SK-N-SH (cell line): ENCODE measurements at regions not wholly inside any gene's neighbourhood (a gene's known extent, or its start where the extent isn't known, plus 50 kb on each side); places are given as distances from the start of the nearest gene placed in this dataset.

Source experiments
- CTCF ChIA-PET: fragments of 300-600, 350-600 bp; formaldehyde crosslinking; extraction: SDS; loops from one replicate; lab custom pipeline; 2021; lab: Yijun Ruan, JAX
- POLR2A ChIA-PET: fragments of 350-600 bp; sonication (Branson Sonifier 250); formaldehyde crosslinking; extraction: SDS; loops from one replicate; lab custom pipeline; 2020; ENCODE audit warnings: antibody characterized with exemption, inconsistent platforms; lab: Yijun Ruan, JAX
- DNase-seq: peaks from one replicate; pipeline ENCODE4 v3.0.0; 2012
- H2AFZ ChIP-seq: fragments of 200-600 bp; sonication (generic); 2 replicates; pipeline ENCODE4 v1.8.1; 2016; ENCODE audit warnings: antibody characterized with exemption, mild to moderate bottlenecking, low read depth
- H3F3A ChIP-seq: fragments of 200-600 bp; sonication (generic); replicated peaks from 2 replicates; pipeline ENCODE3; 2016; ENCODE audit warnings: antibody characterized with exemption, mild to moderate bottlenecking; ENCODE audit not compliant: insufficient read depth
- H3K27ac ChIP-seq, 2 experiments: fragments of 200-500 bp in 1 of 2; fragments of 200-600 bp in 1 of 2; sonication (Bioruptor generic) in 1 of 2; sonication (generic), shearing (Covaris generic) in 1 of 2; 2 replicates each; pipeline versions ENCODE4 v1.5.1 to v1.6.1; 2014 to 2016; ENCODE audit warnings: low read depth in 2 of 2, inconsistent platforms in 1 of 2, low read length in 1 of 2, mild to moderate bottlenecking in 1 of 2, mixed read lengths in 1 of 2
- H3K27me3 ChIP-seq: fragments of 200-600 bp; sonication (generic), shearing (Covaris generic); 2 replicates; pipeline ENCODE4 v1.6.1; 2016; ENCODE audit warnings: mixed run types; ENCODE audit not compliant: insufficient read depth
- H3K36me3 ChIP-seq, 2 experiments: fragments of 200-500 bp in 1 of 2; fragments of 200-600 bp in 1 of 2; sonication (Bioruptor generic) in 1 of 2; sonication (generic) in 1 of 2; replicated peaks in 1 of 2; 2 replicates each; pipeline versions ENCODE3 to v1.5.1; 2014 to 2016; ENCODE audit warnings: low read length in 1 of 2, mild to moderate bottlenecking in 1 of 2; ENCODE audit not compliant: insufficient read depth in 2 of 2, control insufficient read depth in 1 of 2
- H3K4me1 ChIP-seq, 2 experiments: fragments of 200-500 bp in 1 of 2; fragments of 200-600 bp in 1 of 2; sonication (Bioruptor generic) in 1 of 2; sonication (generic), shearing (Covaris generic) in 1 of 2; 2 replicates each; pipeline versions ENCODE4 v1.5.1 to v1.6.1; 2014 to 2016; ENCODE audit warnings: low read depth in 1 of 2, low read length in 1 of 2, mixed run types in 1 of 2; ENCODE audit not compliant: insufficient read depth in 2 of 2, control insufficient read depth in 1 of 2
- H3K4me2 ChIP-seq: fragments of 200-600 bp; sonication (generic), shearing (Covaris generic); 2 replicates; pipeline ENCODE4 v1.6.1; 2017; ENCODE audit warnings: mixed run types
- H3K4me3 ChIP-seq, 2 experiments: fragments of 200-500 bp in 1 of 2; fragments of 200-600 bp in 1 of 2; sonication (Bioruptor generic) in 1 of 2; sonication (generic), shearing (Covaris generic) in 1 of 2; 2 replicates each; pipeline versions ENCODE4 v1.5.1 to v1.8.1; 2014 to 2016; ENCODE audit warnings: low read depth in 2 of 2, inconsistent platforms in 1 of 2, low read length in 1 of 2, mild to moderate bottlenecking in 1 of 2, mixed read lengths in 1 of 2, moderate library complexity in 1 of 2
- H3K79me2 ChIP-seq: fragments of 200-600 bp; sonication (generic); 2 replicates; pipeline ENCODE4 v1.8.1; 2017; ENCODE audit warnings: mild to moderate bottlenecking; ENCODE audit not compliant: insufficient read depth
- H3K9ac ChIP-seq: fragments of 200-600 bp; sonication (generic); 2 replicates; pipeline ENCODE4 v1.6.1; 2017; ENCODE audit warnings: mixed run types
- H3K9me2 ChIP-seq: fragments of 200-600 bp; sonication (generic); 2 replicates; pipeline ENCODE4 v1.6.1; 2017; ENCODE audit warnings: mixed run types
- H3K9me3 ChIP-seq: fragments of 200-600 bp; sonication (generic); 2 replicates; pipeline ENCODE4 v1.6.1; 2017; ENCODE audit warnings: mixed run types, mild to moderate bottlenecking, moderate library complexity
- H4K20me1 ChIP-seq: fragments of 200-600 bp; sonication (generic); 2 replicates; pipeline ENCODE4 v1.6.1; 2017; ENCODE audit warnings: mild to moderate bottlenecking, mixed run types; ENCODE audit not compliant: insufficient read depth
- CHD2 ChIP-seq: fragments of 150-350 bp; IDR thresholded peaks from 2 replicates; pipeline ENCODE4 v1.6.1; 2018; ENCODE audit warnings: low read length; ENCODE audit not compliant: partially characterized antibody
- EP300 ChIP-seq, 2 experiments: IDR thresholded peaks; 2 replicates each; pipeline versions ENCODE4 v1.4.0 to v1.6.1; 2012; ENCODE audit warnings: borderline replicate concordance in 1 of 2, low read depth in 1 of 2, low read length in 1 of 2
- EZH2phosphoT487 ChIP-seq: fragments of 200-600 bp; sonication (generic); IDR thresholded peaks from 2 replicates; pipeline ENCODE4 v1.6.1; 2017; ENCODE audit warnings: low read depth, mixed run types, mild to moderate bottlenecking, antibody characterized with exemption, moderate library complexity, borderline replicate concordance
- FOSL2 ChIP-seq: IDR thresholded peaks from 2 replicates; pipeline ENCODE4 v1.4.0; 2012; ENCODE audit warnings: low read depth, mild to moderate bottlenecking, moderate library complexity, borderline replicate concordance
- FOXJ3 ChIP-seq: sonication (generic); formaldehyde crosslinking; IDR thresholded peaks from 2 replicates; pipeline ENCODE4 v1.5.1; 2020; ENCODE audit warnings: mild to moderate bottlenecking, missing genetic modification reagents
- GABPA ChIP-seq: IDR thresholded peaks from 2 replicates; pipeline ENCODE4 v1.4.0; 2012; ENCODE audit warnings: low read depth, mild to moderate bottlenecking
- MEF2A ChIP-seq: IDR thresholded peaks from 2 replicates; pipeline ENCODE4 v1.4.0; 2012; ENCODE audit warnings: low read depth, borderline replicate concordance
- NFIC ChIP-seq: IDR thresholded peaks from 2 replicates; pipeline ENCODE4 v1.4.0; 2012; ENCODE audit warnings: borderline replicate concordance
- NRF1 ChIP-seq: IDR thresholded peaks from 2 replicates; pipeline ENCODE4 v1.6.1; 2012; ENCODE audit warnings: low read depth, mild to moderate bottlenecking, low read length
- POLR2AphosphoS5 ChIP-seq: IDR thresholded peaks from 2 replicates; pipeline ENCODE4 v1.6.1; 2012; ENCODE audit warnings: low read depth, low read length
- RAD21 ChIP-seq: IDR thresholded peaks from 2 replicates; pipeline ENCODE4 v1.6.1; 2012; ENCODE audit warnings: mild to moderate bottlenecking, low read length
- TCF12 ChIP-seq: IDR thresholded peaks from 2 replicates; pipeline ENCODE4 v1.4.0; 2012
- YY1 ChIP-seq: IDR thresholded peaks from 2 replicates; pipeline ENCODE4 v1.4.0; 2012; ENCODE audit warnings: low read depth, mild to moderate bottlenecking
- WGBS: methylation state at CpG from one replicate; pipeline ENCODE4 v1.1.6; 2017; ENCODE audit warnings: low lambda C conversion rate; 5-methylcytosine and 5-hydroxymethylcytosine counted together
- TF ChIP-seq, protein P1 (sequence below): fragments of 150-350 bp; IDR thresholded peaks from 2 replicates; pipeline ENCODE4 v1.6.1; 2016; ENCODE audit warnings: mild to moderate bottlenecking, low read depth, low read length
- TF ChIP-seq, protein P2 (sequence below): fragments of 150-350 bp; IDR thresholded peaks from 2 replicates; pipeline ENCODE4 v1.6.1; 2017; ENCODE audit warnings: antibody characterized with exemption, low read length, low read depth, borderline replicate concordance
- TF ChIP-seq, protein P3 (sequence below): IDR thresholded peaks from 2 replicates; pipeline ENCODE4 v1.4.0; 2012; ENCODE audit warnings: low read depth
- TF ChIP-seq, protein P4 (sequence below): IDR thresholded peaks from 2 replicates; pipeline ENCODE4; 2012
- TF ChIP-seq, protein P5 (sequence below): IDR thresholded peaks from 2 replicates; pipeline ENCODE4 v1.4.0; 2012; ENCODE audit warnings: low read depth, borderline replicate concordance

DNA sequence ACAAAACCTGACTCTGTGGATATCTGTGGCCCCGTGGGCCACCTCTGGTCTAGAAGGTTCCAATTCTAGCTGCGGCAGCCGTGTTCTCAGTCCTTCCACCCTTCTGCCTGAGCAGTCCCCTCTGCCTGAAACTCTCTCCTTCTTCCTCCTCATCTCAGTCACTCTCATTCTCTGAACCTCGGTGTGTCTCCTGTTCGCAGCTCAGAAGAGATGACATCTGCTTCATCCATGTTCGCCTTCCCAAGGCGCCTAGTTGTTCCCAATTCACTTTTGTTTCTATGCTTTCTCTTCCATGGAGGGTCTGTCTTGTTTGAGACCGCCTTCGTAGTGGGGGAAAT is 95.5 kb downstream of the CEBPB start:
- H3K9me3 ChIP-seq = no peaks in the 10 kb centered on the region
- no peaks in the 10 kb centered on the region for H3K79me2 ChIP-seq
- no peak for DNase-seq
- no peaks in the 10 kb centered on the region for H3F3A ChIP-seq
- 88% methylated on average over 9 of the region's 9 CpGs for WGBS
- H2AFZ ChIP-seq = peak overlapping the region; percentile 79
- CTCF ChIA-PET = no interaction called here
- H3K27me3 ChIP-seq = no peaks in the 10 kb centered on the region
- H3K9ac ChIP-seq = no peak overlapping the region
- no peaks in the 10 kb centered on the region for H4K20me1 ChIP-seq
- POLR2A ChIA-PET = no interaction called here
- H3K36me3 ChIP-seq = no peaks in the 10 kb centered on the region
- H3K27ac ChIP-seq = peak overlapping the region in 1 of 2 experiments; percentile 43; a peak in 2 of 4 replicates
- H3K9me2 ChIP-seq = no peaks in the 10 kb centered on the region
- TF ChIP-seq FOXJ3 = no peak
- no peak for TF ChIP-seq NFIC
- TF ChIP-seq TCF12 = no peak
- TF ChIP-seq, protein P1, sequence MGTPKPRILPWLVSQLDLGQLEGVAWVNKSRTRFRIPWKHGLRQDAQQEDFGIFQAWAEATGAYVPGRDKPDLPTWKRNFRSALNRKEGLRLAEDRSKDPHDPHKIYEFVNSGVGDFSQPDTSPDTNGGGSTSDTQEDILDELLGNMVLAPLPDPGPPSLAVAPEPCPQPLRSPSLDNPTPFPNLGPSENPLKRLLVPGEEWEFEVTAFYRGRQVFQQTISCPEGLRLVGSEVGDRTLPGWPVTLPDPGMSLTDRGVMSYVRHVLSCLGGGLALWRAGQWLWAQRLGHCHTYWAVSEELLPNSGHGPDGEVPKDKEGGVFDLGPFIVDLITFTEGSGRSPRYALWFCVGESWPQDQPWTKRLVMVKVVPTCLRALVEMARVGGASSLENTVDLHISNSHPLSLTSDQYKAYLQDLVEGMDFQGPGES = no peak
- TF ChIP-seq RAD21 = no peak
- TF ChIP-seq, protein P2, sequence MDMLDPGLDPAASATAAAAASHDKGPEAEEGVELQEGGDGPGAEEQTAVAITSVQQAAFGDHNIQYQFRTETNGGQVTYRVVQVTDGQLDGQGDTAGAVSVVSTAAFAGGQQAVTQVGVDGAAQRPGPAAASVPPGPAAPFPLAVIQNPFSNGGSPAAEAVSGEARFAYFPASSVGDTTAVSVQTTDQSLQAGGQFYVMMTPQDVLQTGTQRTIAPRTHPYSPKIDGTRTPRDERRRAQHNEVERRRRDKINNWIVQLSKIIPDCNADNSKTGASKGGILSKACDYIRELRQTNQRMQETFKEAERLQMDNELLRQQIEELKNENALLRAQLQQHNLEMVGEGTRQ = no peak
- no peak for TF ChIP-seq CHD2
- TF ChIP-seq EP300 (IDR thresholded peaks at IDR 0.05; ENCODE audit: borderline replicate concordance in 1 of 2, low read depth in 1 of 2, low read length in 1 of 2) = no peak
- no peak overlapping the region for H3K4me2 ChIP-seq
- peaks cover 14 to 23% of the 10 kb centered on the region in 2 experiments; a peak in 3 of 4 replicates for H3K4me1 ChIP-seq
- H3K4me3 ChIP-seq = no peak overlapping the region

DNA sequence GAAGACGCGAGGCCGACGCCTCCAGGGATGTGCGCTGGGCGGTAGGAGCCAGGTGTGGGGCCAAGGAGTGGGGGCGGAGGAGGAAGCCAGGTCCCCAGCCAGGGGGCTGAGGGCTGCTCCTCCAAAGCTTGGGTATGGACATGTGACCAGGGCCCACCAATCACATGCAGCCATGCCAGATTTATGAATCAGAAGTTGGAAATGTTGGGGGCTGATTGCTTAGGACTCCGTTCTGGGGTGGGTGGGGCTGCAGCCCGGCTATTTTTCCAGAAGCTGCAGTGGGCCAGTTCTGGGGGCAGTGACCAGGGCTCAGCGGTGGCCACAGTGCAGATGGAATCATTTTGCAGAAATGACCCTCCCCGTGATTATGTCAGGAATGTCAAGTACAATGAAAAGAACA is 96.0 kb downstream of the CEBPB start:
- 56% methylated on average over 11 of the region's 11 CpGs for WGBS
- POLR2A ChIA-PET = no interaction called here
- Histone ChIP-seq H3K79me2 (no peaks in the 10 kb centered on the region), H3K36me3 (no peaks in the 10 kb centered on the region), H3K4me2 (no peak overlapping the region), H3K9me3 (no peaks in the 10 kb centered on the region), H3K9me2 (no peaks in the 10 kb centered on the region), H3K9ac (no peak overlapping the region), H4K20me1 (no peaks in the 10 kb centered on the region), H3K4me1 (peaks cover 14 to 23% of the 10 kb centered on the region in 2 experiments; a peak in 3 of 4 replicates), H3F3A (no peaks in the 10 kb centered on the region), H3K27me3 (no peaks in the 10 kb centered on the region)
- peak; percentile 67 for DNase-seq
- CTCF ChIA-PET = no interaction called here
- no peak for TF ChIP-seq POLR2AphosphoS5
- TF ChIP-seq, protein P3, sequence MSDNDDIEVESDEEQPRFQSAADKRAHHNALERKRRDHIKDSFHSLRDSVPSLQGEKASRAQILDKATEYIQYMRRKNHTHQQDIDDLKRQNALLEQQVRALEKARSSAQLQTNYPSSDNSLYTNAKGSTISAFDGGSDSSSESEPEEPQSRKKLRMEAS = no peak
- no peak for TF ChIP-seq MEF2A
- no peak for TF ChIP-seq CHD2
- peak; percentile 47; the same call in 1 of the 2 replicates for TF ChIP-seq FOSL2
- TF ChIP-seq NRF1 = no peak
- TF ChIP-seq, protein P2 = 0 out of 2 replicates have a peak, but pooled peaks have one; percentile 37
- TF ChIP-seq, protein P4, sequence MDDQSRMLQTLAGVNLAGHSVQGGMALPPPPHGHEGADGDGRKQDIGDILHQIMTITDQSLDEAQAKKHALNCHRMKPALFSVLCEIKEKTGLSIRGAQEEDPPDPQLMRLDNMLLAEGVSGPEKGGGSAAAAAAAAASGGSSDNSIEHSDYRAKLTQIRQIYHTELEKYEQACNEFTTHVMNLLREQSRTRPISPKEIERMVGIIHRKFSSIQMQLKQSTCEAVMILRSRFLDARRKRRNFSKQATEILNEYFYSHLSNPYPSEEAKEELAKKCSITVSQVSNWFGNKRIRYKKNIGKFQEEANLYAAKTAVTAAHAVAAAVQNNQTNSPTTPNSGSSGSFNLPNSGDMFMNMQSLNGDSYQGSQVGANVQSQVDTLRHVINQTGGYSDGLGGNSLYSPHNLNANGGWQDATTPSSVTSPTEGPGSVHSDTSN = peak; percentile 23; the same call in 1 of the 2 replicates
- no peak for TF ChIP-seq EZH2phosphoT487
- no peak for TF ChIP-seq GABPA
- no peak for TF ChIP-seq YY1
- TF ChIP-seq FOXJ3 = no peak
- TF ChIP-seq, protein P5, sequence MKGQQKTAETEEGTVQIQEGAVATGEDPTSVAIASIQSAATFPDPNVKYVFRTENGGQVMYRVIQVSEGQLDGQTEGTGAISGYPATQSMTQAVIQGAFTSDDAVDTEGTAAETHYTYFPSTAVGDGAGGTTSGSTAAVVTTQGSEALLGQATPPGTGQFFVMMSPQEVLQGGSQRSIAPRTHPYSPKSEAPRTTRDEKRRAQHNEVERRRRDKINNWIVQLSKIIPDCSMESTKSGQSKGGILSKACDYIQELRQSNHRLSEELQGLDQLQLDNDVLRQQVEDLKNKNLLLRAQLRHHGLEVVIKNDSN = peak; percentile 92
- TF ChIP-seq, protein P1 = no peak
- TF ChIP-seq, all 33 proteins: peak for 4
- Histone ChIP-seq H3K4me3 (no peak overlapping the region), H2AFZ (peak overlapping the region; percentile 79), H3K27ac (peak overlapping the region in 1 of 2 experiments; percentile 43; a peak in 2 of 4 replicates)
